ENCODE measurements at regions not wholly inside any gene's neighbourhood (a gene's known extent, or its start where the extent isn't known, plus 50 kb on each side); places are given as distances from the start of the nearest gene placed in this dataset.

DNA sequence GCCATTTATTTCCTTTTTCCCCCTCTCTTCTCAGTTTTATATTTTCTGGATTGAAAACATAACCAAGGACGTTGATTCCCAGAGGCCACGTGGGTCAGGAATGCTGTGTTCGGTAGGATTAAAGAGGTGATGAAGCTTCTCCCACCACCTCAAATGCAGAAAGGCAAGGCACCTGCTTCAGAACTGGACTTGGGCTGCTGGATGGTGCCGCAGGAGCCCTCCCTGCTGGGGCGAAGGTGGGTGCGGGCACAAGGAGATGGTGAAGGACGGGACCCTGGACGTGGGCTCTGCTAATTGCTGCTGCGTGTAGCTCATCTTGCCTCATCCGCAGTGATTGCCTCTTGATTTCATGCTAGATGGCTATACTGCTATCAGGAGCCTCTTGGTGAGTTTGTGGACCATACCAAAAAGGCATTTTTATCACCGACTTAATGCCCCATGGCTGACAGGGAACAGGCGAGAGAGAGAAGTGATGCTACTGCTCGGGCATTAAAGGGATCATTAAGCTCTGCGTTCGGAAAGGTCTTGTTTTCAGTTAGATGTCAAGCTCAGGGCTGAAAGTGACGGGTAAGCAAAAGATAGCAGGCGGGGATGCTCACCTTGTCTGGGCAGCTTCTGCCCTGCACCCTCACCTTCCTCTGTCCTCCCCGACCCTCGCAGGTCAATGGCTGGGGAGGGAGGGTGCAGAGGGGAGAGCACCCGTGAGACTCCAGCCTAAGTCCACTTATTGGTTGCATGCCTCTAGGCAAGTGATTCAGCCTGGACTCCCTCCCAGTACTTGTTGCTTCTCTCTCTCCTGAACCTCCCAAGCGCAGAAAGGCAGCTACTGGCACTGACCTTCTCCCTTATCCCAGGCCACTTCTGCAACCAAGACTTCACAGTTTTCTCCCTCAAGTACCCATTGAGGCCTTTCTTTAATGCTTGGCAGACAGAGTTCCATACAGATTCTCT lies 71.6 kb upstream of the FSTL4 start:
- no peaks in the 10 kb centered on the region for H4K20me1 ChIP-seq (ENCODE audit: insufficient read depth)
- no peaks in the 10 kb centered on the region for H3K27me3 ChIP-seq (ENCODE audit: insufficient read depth, low read depth, low read length)
- H3K4me3 ChIP-seq (ENCODE audit: low read length): no peak overlapping the region
- no peak overlapping the region for H2AFZ ChIP-seq (ENCODE audit: low read depth, low read length)
- no peaks in the 10 kb centered on the region for H3K79me2 ChIP-seq (replicated peaks; ENCODE audit: insufficient read depth, low read length)
- H3K9ac ChIP-seq (ENCODE audit: low read length): no peak overlapping the region
- no peak overlapping the region for H3K27ac ChIP-seq (ENCODE audit: low read length)
- no peak for TF ChIP-seq EP300 (conservative IDR thresholded peaks at IDR 0.05; ENCODE audit: poor library complexity, severe bottlenecking)
- no peak for TF ChIP-seq TAF1 (IDR thresholded peaks at IDR 0.05; ENCODE audit: low read depth)
- TF ChIP-seq, protein P1, sequence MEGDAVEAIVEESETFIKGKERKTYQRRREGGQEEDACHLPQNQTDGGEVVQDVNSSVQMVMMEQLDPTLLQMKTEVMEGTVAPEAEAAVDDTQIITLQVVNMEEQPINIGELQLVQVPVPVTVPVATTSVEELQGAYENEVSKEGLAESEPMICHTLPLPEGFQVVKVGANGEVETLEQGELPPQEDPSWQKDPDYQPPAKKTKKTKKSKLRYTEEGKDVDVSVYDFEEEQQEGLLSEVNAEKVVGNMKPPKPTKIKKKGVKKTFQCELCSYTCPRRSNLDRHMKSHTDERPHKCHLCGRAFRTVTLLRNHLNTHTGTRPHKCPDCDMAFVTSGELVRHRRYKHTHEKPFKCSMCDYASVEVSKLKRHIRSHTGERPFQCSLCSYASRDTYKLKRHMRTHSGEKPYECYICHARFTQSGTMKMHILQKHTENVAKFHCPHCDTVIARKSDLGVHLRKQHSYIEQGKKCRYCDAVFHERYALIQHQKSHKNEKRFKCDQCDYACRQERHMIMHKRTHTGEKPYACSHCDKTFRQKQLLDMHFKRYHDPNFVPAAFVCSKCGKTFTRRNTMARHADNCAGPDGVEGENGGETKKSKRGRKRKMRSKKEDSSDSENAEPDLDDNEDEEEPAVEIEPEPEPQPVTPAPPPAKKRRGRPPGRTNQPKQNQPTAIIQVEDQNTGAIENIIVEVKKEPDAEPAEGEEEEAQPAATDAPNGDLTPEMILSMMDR (IDR thresholded peaks at IDR 0.05; ENCODE audit: poor library complexity, severe bottlenecking): no peak
- TF ChIP-seq MXI1 (conservative IDR thresholded peaks at IDR 0.05; ENCODE audit: poor library complexity, severe bottlenecking): no peak
- no peak for TF ChIP-seq SMC3 (conservative IDR thresholded peaks at IDR 0.05; ENCODE audit: poor library complexity)
- no peak for TF ChIP-seq RAD21 (conservative IDR thresholded peaks at IDR 0.05)
- TF ChIP-seq, protein P2, sequence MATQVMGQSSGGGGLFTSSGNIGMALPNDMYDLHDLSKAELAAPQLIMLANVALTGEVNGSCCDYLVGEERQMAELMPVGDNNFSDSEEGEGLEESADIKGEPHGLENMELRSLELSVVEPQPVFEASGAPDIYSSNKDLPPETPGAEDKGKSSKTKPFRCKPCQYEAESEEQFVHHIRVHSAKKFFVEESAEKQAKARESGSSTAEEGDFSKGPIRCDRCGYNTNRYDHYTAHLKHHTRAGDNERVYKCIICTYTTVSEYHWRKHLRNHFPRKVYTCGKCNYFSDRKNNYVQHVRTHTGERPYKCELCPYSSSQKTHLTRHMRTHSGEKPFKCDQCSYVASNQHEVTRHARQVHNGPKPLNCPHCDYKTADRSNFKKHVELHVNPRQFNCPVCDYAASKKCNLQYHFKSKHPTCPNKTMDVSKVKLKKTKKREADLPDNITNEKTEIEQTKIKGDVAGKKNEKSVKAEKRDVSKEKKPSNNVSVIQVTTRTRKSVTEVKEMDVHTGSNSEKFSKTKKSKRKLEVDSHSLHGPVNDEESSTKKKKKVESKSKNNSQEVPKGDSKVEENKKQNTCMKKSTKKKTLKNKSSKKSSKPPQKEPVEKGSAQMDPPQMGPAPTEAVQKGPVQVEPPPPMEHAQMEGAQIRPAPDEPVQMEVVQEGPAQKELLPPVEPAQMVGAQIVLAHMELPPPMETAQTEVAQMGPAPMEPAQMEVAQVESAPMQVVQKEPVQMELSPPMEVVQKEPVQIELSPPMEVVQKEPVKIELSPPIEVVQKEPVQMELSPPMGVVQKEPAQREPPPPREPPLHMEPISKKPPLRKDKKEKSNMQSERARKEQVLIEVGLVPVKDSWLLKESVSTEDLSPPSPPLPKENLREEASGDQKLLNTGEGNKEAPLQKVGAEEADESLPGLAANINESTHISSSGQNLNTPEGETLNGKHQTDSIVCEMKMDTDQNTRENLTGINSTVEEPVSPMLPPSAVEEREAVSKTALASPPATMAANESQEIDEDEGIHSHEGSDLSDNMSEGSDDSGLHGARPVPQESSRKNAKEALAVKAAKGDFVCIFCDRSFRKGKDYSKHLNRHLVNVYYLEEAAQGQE (IDR thresholded peaks at IDR 0.05; ENCODE audit: borderline replicate concordance): no peak
- TF ChIP-seq POLR2AphosphoS5 (IDR thresholded peaks at IDR 0.05): no peak
- no peak for TF ChIP-seq EZH2 (IDR thresholded peaks at IDR 0.05; ENCODE audit: borderline replicate concordance, insufficient read depth, low read length, poor library complexity, severe bottlenecking)
- no peaks in the 10 kb centered on the region for H3K36me3 ChIP-seq (ENCODE audit: insufficient read depth, low read length)
- no peak overlapping the region for H3K4me2 ChIP-seq (ENCODE audit: low read length)
- no peaks in the 10 kb centered on the region for H3F3A ChIP-seq (ENCODE audit: insufficient read depth, low read length, poor library complexity, severe bottlenecking)
- H3K9me2 ChIP-seq (ENCODE audit: insufficient read depth, low read length): no peaks in the 10 kb centered on the region
- no peaks in the 10 kb centered on the region for H3K9me3 ChIP-seq (ENCODE audit: low read length)

DNA sequence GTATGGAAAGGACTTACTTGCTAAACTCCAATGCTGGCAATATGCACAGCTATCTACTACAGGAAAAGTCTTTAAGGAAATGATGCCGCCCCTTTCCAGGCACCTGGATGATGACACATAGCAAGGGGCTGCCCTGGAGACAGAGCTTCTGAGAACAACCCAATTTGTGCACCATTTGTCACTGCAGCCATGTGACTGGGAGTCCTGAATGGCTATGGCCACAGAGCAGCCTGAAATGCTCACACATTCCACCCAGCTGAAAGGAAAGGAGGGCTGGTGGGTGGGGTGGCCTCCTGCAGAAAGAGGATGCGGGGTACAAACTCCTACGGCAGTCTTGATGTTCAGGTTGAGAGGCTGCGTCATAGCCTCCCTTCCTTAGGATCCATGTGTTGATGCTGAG lies 70.1 kb upstream of the FSTL4 start:
- Histone ChIP-seq H3K9ac (ENCODE audit: low read length) (no peak overlapping the region), H3K9me3 (ENCODE audit: low read length) (no peaks in the 10 kb centered on the region), H3K36me3 (ENCODE audit: insufficient read depth, low read length) (no peaks in the 10 kb centered on the region), H3K4me2 (ENCODE audit: low read length) (no peak overlapping the region), H3K27ac (ENCODE audit: low read length) (no peak overlapping the region), H3K27me3 (ENCODE audit: insufficient read depth, low read depth, low read length) (no peaks in the 10 kb centered on the region), H3K9me2 (ENCODE audit: insufficient read depth, low read length) (no peaks in the 10 kb centered on the region), H3F3A (ENCODE audit: insufficient read depth, low read length, poor library complexity, severe bottlenecking) (no peaks in the 10 kb centered on the region), H4K20me1 (ENCODE audit: insufficient read depth) (no peaks in the 10 kb centered on the region), H2AFZ (ENCODE audit: low read depth, low read length) (no peak overlapping the region), H3K79me2 (replicated peaks; ENCODE audit: insufficient read depth, low read length) (no peaks in the 10 kb centered on the region), H3K4me3 (ENCODE audit: low read length) (no peak overlapping the region)
- no peak for TF ChIP-seq TAF1 (IDR thresholded peaks at IDR 0.05; ENCODE audit: low read depth)
- no peak for TF ChIP-seq EZH2 (IDR thresholded peaks at IDR 0.05; ENCODE audit: borderline replicate concordance, insufficient read depth, low read length, poor library complexity, severe bottlenecking)
- TF ChIP-seq, protein P1 (IDR thresholded peaks at IDR 0.05; ENCODE audit: poor library complexity, severe bottlenecking): no peak
- TF ChIP-seq SMC3 (conservative IDR thresholded peaks at IDR 0.05; ENCODE audit: poor library complexity): no peak
- no peak for TF ChIP-seq EP300 (conservative IDR thresholded peaks at IDR 0.05; ENCODE audit: poor library complexity, severe bottlenecking)
- TF ChIP-seq RAD21 (conservative IDR thresholded peaks at IDR 0.05): no peak
- no peak for TF ChIP-seq POLR2AphosphoS5 (IDR thresholded peaks at IDR 0.05)
- TF ChIP-seq, protein P2 (IDR thresholded peaks at IDR 0.05; ENCODE audit: borderline replicate concordance): no peak
- TF ChIP-seq MXI1 (conservative IDR thresholded peaks at IDR 0.05; ENCODE audit: poor library complexity, severe bottlenecking): no peak

All from neural cell (in vitro differentiated cells).